ENCODE measurements at regions not wholly inside any gene's neighbourhood (a gene's known extent, or its start where the extent isn't known, plus 50 kb on each side); places are given as distances from the start of the nearest gene placed in this dataset.
"Not testable (repeated sequence)": the region's sequence is repeated elsewhere in the genome, so short reads cannot be mapped to it uniquely, and the experiment has no call there.

- DNase-seq: no peak
Measured at GRCh38 chr9:104276709-104277245, 182.7 kb downstream of the SMC2 start.

GRCh38 chr9:104278929-104279496 is 184.9 kb downstream of the SMC2 start:
- DNase-seq: no peak

- peak; percentile 20 for DNase-seq
Measured at GRCh38 chr9:104279535-104280177, 185.5 kb downstream of the SMC2 start.

- no peak for DNase-seq
Measured at GRCh38 chr9:104280178-104280560, 186.1 kb downstream of the SMC2 start.

- no peak for DNase-seq
Measured at GRCh38 chr9:104280711-104281110, 186.6 kb downstream of the SMC2 start.

- DNase-seq: no peak
Measured at GRCh38 chr9:104286187-104286586, 192.1 kb downstream of the SMC2 start.

GRCh38 chr9:104286799-104287198 is 192.7 kb downstream of the SMC2 start:
- no peak for DNase-seq

- DNase-seq: no peak
Measured at GRCh38 chr9:104287253-104287878, 193.3 kb downstream of the SMC2 start.

- no peak for DNase-seq
Measured at GRCh38 chr9:104293877-104294276, 199.8 kb downstream of the SMC2 start.

GRCh38 chr9:104300124-104300523 is 203.9 kb upstream of the OR13F1 start:
- DNase-seq: no peak

- DNase-seq: no peak
Measured at GRCh38 chr9:104301755-104302154, 202.3 kb upstream of the OR13F1 start.

- DNase-seq: no peak
Measured at GRCh38 chr9:104302775-104303174, 201.3 kb upstream of the OR13F1 start.

GRCh38 chr9:104304925-104305324 is 199.1 kb upstream of the OR13F1 start:
- DNase-seq: no peak

GRCh38 chr9:104313396-104314110 is 190.5 kb upstream of the OR13F1 start:
- DNase-seq: no peak

- not testable (repeated sequence) for DNase-seq
Measured at GRCh38 chr9:104316201-104317009, 187.7 kb upstream of the OR13F1 start.

GRCh38 chr9:104319198-104319597 is 184.9 kb upstream of the OR13F1 start:
- DNase-seq: no peak

GRCh38 chr9:104319685-104320084 is 184.4 kb upstream of the OR13F1 start:
- DNase-seq: no peak

- DNase-seq: no peak
Measured at GRCh38 chr9:104322596-104322995, 181.5 kb upstream of the OR13F1 start.

GRCh38 chr9:104323967-104324694 is 179.9 kb upstream of the OR13F1 start:
- DNase-seq: not testable (repeated sequence)

- no peak for DNase-seq
Measured at GRCh38 chr9:104326912-104327311, 177.2 kb upstream of the OR13F1 start.

- DNase-seq: no peak
Measured at GRCh38 chr9:104329245-104329644, 174.8 kb upstream of the OR13F1 start.

- DNase-seq: no peak
Measured at GRCh38 chr9:104330841-104331240, 173.2 kb upstream of the OR13F1 start.
